SH-SY5Y (cell line): ENCODE measurements at regions not wholly inside any gene's neighbourhood (a gene's known extent, or its start where the extent isn't known, plus 50 kb on each side); places are given as distances from the start of the nearest gene placed in this dataset.

Experiments
- GATA2 ChIP-seq: IDR thresholded peaks from 2 replicates; pipeline ENCODE4 v1.6.1; 2011; ENCODE audit warnings: mild to moderate bottlenecking, low read depth, low read length
- GATA3 ChIP-seq: IDR thresholded peaks from 2 replicates; pipeline ENCODE4 v1.6.1; 2011; ENCODE audit warnings: low read depth, mild to moderate bottlenecking, low read length, moderate library complexity

DNA sequence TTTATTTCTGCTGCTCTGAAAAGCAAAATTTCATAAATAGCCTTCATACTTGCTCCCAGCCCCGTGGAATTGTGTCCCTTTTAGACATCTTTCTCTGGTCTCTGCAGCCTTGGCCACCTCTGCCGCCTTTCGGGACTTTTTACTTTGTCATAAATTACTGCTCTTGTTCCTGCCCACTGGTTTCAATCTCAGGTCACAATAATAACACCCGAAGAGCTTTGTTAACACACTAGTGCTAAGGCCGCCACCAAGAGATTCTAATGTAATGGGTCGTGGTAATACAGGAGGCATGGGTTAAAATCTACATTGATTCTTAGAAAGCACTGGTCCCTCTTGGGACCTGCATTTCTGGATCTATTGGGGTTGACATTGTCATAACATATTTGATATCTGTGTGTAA is 276.0 kb upstream of the VWC2 start:
- no peak for TF ChIP-seq GATA3
- TF ChIP-seq GATA2 = no peak

DNA sequence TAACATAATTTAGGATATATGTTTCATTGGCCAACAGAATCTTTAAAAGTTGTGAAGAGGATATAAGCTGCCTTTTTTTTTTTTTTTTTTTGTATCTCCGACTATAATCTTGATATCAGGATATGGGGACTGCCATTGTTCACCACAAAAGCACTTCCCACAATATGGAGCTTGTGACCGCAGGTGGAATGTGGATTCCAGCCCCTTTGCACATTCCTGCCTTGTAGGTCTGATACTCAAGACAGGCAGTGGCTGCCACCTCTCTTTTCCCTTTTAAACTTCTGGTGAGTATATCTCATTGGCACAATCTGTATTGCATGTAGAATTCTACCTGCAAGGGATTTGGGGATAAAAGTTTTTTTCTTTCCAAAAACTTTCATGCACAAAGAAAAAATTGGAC is 272.7 kb upstream of the VWC2 start:
- TF ChIP-seq GATA3 (no peak), GATA2 (no peak)

DNA sequence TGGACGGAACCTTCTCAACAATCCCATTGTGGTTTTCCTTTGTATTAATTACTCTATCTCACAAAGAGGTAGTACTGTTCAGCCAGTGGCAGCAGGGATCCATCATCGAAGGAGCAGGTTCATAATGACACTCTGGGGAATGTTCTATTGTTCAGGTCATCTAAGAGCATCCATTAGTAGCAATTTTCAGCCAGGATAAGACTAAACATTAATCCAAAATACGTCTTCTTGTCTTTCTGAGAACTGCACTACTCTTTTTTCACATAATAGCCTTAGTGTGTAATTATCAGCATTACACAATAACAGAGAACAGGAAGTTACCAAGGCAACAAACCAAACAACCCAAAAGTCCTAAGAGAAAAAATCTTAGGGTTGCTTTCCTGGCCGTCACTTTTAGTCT is 259.5 kb upstream of the VWC2 start:
- no peak for TF ChIP-seq GATA2
- no peak for TF ChIP-seq GATA3

DNA sequence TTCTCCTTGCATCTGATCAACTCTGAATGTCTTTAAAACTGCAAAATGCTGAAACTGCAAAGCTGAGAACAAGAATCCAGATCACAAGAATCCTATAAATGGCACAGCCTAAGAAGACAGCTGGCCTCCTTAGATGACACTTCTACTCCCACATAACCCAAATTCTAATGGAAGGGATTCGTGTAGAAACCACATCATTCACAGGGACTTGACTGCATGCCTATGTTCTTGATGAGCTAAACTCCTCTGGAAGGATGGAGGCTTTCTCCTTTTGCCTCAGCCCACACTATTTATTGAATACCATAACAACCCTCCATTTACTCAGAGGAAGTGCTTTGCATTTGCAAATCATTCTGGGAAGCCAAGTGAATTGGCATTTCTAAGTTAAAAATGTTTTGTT is 252.5 kb upstream of the VWC2 start:
- TF ChIP-seq GATA2 (no peak), GATA3 (no peak)

DNA sequence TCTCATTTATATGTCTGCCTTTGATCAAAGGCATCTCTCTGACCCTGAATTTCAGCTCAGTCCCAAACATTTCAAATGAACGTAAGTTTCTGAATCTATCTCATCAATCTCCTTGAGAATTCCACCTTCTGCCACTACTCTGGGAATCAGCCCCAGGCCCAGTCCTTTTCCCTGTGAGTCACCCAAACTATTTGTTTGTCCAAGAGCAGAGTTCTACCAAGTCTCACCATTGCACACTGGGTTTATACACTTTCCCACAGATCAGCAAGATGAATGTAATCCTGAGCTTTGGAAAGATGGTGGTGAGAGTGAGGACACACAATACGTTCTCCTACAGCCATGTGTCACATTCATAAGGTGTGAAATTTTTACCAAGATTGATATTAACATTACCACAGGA is 251.3 kb upstream of the VWC2 start:
- TF ChIP-seq GATA2 (no peak), GATA3 (no peak)

DNA sequence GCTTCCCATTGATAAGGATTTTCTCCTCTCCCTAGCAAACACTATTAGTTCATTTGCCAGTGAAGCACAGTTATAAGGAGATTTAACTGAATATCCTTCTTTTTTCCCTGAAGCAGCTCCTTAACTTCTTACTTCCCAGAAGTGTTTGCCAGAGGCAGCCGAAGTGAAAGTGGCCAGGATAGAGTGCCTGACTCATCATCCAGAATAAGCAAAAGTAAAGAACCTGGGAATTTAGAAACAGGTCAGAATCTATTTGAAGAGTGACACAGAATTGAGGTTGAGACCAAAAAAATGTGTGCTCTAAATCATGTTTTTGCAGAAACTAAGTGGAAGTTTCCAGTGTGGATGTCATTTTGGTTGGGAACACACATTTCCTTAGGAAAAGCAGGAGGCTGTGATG is 249.6 kb upstream of the VWC2 start:
- TF ChIP-seq GATA3 (no peak), GATA2 (no peak)

DNA sequence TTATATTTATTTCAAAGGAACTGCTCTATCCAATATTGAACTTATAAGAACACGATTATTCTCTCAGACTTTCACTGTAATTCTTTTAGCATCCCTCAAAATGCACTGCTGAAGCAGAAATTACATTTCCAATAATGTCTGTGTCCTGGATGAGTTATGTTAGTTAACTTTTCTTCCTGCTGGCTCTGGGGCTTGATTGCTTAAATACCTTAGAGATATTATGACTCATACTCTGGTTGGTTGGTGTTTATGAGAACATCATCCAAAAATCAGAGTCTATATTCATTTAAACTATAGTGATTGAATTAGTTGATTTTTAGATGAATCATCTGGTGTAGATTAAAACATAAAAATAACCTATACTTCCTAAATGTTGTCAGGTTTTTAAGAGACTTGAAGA is 246.3 kb upstream of the VWC2 start:
- no peak for TF ChIP-seq GATA2
- no peak for TF ChIP-seq GATA3

DNA sequence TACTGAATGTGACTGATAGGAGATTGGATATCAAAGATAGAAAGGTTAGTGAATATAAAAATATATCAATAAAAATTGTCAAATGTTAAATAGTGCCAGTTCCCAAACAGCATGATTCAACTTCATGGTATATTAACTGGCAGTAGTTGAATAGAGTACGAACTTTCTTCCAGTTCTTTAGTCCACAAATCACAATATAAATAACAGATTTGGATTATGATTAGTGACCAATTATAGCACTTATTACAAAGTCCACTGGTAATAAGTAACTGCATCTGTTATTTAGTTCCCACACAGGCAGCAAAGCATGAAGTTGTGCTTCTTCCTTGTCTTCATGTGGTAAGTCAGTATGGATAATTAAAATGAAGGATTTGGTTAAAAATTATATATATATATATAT is 243.0 kb upstream of the VWC2 start:
- no peak for TF ChIP-seq GATA2
- TF ChIP-seq GATA3 = no peak

DNA sequence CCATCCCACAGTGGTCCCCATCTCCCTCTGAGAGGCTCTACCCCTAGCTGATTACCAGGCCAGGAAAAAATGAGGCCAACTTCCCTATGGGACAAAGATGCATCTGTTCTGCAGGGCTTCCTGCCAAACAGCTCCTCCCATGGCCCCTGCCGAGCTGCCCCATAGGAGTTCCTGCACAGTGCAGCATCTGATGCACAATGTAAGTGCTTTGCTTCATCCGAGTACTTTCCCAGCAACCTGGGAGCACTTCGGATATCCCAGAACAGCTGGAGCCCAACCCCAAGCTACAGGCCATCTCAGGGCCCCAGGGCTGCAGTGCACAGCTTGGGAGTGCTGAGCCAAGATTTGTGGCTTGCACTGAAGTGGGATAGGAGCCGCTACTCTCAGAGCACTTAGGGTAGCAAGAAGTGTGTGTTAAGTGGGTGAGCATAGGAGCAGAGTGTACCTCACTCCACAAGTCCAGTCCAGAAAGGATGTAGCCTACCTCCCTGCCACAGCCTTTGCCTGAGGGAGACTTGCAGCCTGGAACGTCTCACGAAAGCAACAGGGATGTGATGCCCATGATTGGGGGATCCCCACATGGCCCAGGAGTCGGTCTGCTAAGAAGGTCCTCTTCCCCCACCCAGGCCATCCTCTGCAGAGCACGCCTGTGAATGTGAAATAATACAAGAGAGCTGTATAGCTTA is 209.6 kb upstream of the VWC2 start:
- no peak for TF ChIP-seq GATA2
- no peak for TF ChIP-seq GATA3

DNA sequence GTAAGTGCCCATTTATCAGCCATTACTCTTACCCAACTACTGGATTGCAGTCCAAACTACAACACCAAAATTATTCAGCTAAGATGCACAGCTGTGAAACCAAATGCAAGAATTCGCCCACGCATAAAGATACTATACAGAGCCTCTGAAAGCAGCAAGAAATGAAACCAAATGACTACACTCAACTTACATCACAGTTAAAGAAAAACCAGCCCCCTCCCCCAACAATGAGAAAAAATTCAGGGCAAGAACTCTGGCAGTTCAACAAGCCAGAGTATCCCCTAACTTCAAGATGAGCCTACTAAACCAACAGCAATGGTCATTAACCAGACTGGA is 209.1 kb upstream of the VWC2 start:
- TF ChIP-seq GATA2 = no peak
- no peak for TF ChIP-seq GATA3

DNA sequence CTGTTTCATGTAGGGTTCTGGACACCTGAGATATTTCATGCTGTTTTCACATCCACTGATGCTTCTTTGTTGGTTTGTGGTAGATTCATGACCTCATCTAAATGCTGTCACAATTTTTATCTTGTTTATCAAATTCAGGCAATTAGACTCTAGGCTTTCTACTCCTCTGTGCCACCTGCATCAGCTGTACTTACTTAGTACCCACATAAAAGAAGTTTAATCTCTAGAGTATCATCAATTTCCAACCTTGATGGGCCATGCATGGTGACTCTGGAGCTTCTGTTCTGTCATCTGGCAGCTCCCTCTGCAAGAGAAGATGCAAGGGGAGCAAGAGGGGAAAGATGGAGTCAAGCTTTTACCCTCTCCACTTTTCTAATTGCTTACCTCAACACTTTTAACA is 195.9 kb upstream of the VWC2 start:
- TF ChIP-seq GATA3 (no peak), GATA2 (no peak)

DNA sequence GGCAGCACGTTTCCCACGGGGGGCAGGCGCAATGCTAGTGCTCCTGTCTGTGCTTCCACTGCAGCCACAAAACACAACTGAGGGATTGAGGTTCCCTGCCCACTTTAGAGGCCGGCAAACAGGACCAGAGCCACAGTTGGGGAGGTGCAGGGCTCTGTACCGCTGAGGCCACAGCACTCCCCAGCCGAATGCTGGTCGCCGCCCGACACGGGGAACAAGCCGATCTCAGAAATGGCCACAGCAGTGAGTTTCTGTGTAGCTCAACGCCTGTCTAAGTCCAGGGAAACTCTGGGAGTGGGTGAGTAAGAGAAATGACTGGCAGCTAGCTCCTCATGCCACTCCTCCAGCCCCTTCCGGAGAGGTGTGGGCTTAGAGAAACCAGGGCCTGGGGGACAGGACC is 194.0 kb upstream of the VWC2 start:
- TF ChIP-seq GATA3 (no peak), GATA2 (no peak)

DNA sequence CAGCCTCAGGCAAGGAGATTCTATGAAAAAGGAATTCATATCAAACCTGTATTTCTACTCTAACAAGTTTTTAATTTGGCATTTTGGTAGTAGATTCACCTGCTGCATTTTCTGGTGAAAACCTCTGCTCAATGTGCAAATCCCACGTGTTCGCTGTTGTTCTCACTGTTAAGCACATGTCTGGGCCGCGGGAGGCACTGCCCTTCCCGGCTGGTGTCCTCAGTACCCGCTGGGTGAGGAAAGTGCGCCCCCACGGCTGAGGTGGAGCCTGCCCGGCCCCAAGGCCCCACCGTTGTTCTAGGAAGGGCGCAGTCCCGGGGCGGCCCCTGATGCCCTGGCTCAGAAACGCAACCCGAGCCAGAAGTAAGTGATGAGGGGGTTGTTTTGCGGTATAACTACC is 193.4 kb upstream of the VWC2 start:
- TF ChIP-seq GATA3 (no peak), GATA2 (no peak)

DNA sequence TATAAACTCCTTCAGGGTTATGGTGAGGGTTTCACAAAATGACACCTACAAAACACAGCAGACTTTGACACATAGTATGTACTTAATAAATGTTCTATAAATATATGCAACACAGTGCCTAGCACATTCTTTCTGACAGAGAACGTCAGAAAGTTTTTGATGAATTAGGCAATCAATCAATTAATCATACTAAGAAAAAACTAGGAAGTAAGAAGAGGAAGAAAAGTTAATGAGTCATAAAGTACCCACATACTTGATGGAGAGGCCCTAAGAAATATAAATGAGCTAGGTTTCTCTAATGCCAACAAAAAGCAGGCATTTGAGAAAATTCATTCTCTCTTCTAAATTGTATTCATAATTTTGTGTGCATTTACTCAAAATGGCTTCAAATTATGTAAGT is 192.7 kb upstream of the VWC2 start:
- TF ChIP-seq GATA2 (no peak), GATA3 (no peak)

DNA sequence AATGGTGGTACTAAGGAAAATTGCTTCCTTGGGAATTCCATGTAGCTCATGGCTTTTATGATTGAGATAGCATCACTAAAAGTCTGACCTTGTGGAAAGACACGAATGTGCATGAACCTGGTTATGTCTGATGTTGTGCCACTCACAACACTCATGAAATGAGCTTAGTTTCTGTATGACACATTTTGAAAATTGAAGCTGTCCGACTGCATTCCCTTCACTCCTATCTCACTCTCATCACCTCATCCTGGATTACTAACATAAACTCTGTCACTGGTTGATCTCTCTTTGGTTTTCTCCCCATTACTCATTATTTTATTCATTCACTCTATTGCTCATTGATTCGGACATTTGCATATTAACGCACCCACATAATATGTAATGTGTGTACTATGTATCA is 190.0 kb upstream of the VWC2 start:
- no peak for TF ChIP-seq GATA3
- TF ChIP-seq GATA2 = no peak
